SK-N-SH treated with all-trans-retinoic acid at 6 μM for 48 hours (cell line): ENCODE measurements at regions not wholly inside any gene's neighbourhood (a gene's known extent, or its start where the extent isn't known, plus 50 kb on each side); places are given as distances from the start of the nearest gene placed in this dataset.

Source experiments
- ATAC-seq: fragments of 200-7000 bp; cut with Tn5 transposase; 3 replicates; pipeline ENCODE4 v1.9.1; 2020; ENCODE audit warnings: mild to moderate bottlenecking, moderate library complexity
- BACH2 ChIP-seq: fragments of 250-450 bp; sonication (Bioruptor Pico); IDR thresholded peaks from 2 replicates; pipeline ENCODE4 v1.9.0; 2021; ENCODE audit warnings: mild to moderate bottlenecking, borderline replicate concordance
- CREB5 ChIP-seq: fragments of 250-450 bp; sonication (Bioruptor Pico); IDR thresholded peaks from 2 replicates; pipeline ENCODE4 v1.5.1; 2020; ENCODE audit warnings: low read depth, mild to moderate bottlenecking, moderate library complexity
- CSDC2 ChIP-seq: fragments of 250-450 bp; sonication (Bioruptor Pico); IDR thresholded peaks from 2 replicates; pipeline ENCODE4 v1.5.0; 2020; ENCODE audit warnings: mild to moderate bottlenecking, moderate library complexity
- ESRRG ChIP-seq: fragments of 250-450 bp; sonication (Bioruptor Pico); IDR thresholded peaks from 2 replicates; pipeline ENCODE4 v1.6.1; 2021; ENCODE audit warnings: mild to moderate bottlenecking
- GLIS3 ChIP-seq: fragments of 250-450 bp; sonication (Bioruptor Pico); IDR thresholded peaks from 2 replicates; pipeline ENCODE4 v1.5.0; 2020; ENCODE audit warnings: mild to moderate bottlenecking, moderate library complexity
- ISL1 ChIP-seq: fragments of 250-450 bp; sonication (Bioruptor Pico); IDR thresholded peaks from 2 replicates; pipeline ENCODE4 v2.1.2; 2022; ENCODE audit warnings: mild to moderate bottlenecking, moderate library complexity
- OSR1 ChIP-seq: fragments of 250-450 bp; sonication (Bioruptor Pico); IDR thresholded peaks from 2 replicates; pipeline ENCODE4 v1.8.0; 2022; ENCODE audit warnings: moderate library complexity, mild to moderate bottlenecking, inconsistent platforms
- PATZ1 ChIP-seq: fragments of 250-450 bp; sonication (Bioruptor Pico); IDR thresholded peaks from 2 replicates; pipeline ENCODE4 v1.8.0; 2020; ENCODE audit warnings: mild to moderate bottlenecking, moderate library complexity, borderline replicate concordance
- POU6F1 ChIP-seq: fragments of 250-450 bp; sonication (Bioruptor Pico); IDR thresholded peaks from 2 replicates; pipeline ENCODE4 v1.8.0; 2021; ENCODE audit warnings: low read depth, mild to moderate bottlenecking, moderate library complexity, borderline replicate concordance
- RARB ChIP-seq: fragments of 250-450 bp; sonication (Bioruptor Pico); IDR thresholded peaks from 2 replicates; pipeline ENCODE4 v1.8.0; 2021; ENCODE audit warnings: mild to moderate bottlenecking, moderate library complexity
- SNAI2 ChIP-seq: fragments of 250-450 bp; sonication (Bioruptor Pico); IDR thresholded peaks from 2 replicates; pipeline ENCODE4 v1.5.0; 2020; ENCODE audit warnings: mild to moderate bottlenecking, moderate library complexity
- TCF4 ChIP-seq: fragments of 250-450 bp; sonication (Bioruptor Pico); IDR thresholded peaks from 2 replicates; pipeline ENCODE4 v1.8.0; 2021; ENCODE audit warnings: mild to moderate bottlenecking, moderate library complexity, borderline replicate concordance
- TOX ChIP-seq: fragments of 250-450 bp; sonication (Bioruptor Pico); IDR thresholded peaks from 2 replicates; pipeline ENCODE4 v1.8.0; 2021; ENCODE audit warnings: mild to moderate bottlenecking, moderate library complexity, borderline replicate concordance
- ZC3H10 ChIP-seq: fragments of 250-450 bp; sonication (Bioruptor Pico); IDR thresholded peaks from 2 replicates; pipeline ENCODE4 v1.5.1; 2021; ENCODE audit warnings: mild to moderate bottlenecking, moderate library complexity
- ZFP3 ChIP-seq: fragments of 250-450 bp; sonication (Bioruptor Pico); IDR thresholded peaks from 2 replicates; pipeline ENCODE4 v1.5.0; 2020; ENCODE audit warnings: mild to moderate bottlenecking, moderate library complexity
- ZFP30 ChIP-seq: fragments of 450-650 bp; formaldehyde crosslinking; IDR thresholded peaks from 2 replicates; pipeline ENCODE4 v1.5.0; 2022; ENCODE audit warnings: mild to moderate bottlenecking, moderate library complexity
- ZNF565 ChIP-seq: fragments of 450-650 bp; formaldehyde crosslinking; conservative IDR thresholded peaks from 2 replicates; pipeline ENCODE4 v1.5.0; 2020; ENCODE audit warnings: low read depth, mild to moderate bottlenecking, moderate library complexity
- TF ChIP-seq, protein P1 (sequence below): fragments of 250-450 bp; sonication (Bioruptor Pico); IDR thresholded peaks from 2 replicates; pipeline ENCODE4 v1.5.1; 2021; ENCODE audit warnings: mild to moderate bottlenecking, moderate library complexity

DNA sequence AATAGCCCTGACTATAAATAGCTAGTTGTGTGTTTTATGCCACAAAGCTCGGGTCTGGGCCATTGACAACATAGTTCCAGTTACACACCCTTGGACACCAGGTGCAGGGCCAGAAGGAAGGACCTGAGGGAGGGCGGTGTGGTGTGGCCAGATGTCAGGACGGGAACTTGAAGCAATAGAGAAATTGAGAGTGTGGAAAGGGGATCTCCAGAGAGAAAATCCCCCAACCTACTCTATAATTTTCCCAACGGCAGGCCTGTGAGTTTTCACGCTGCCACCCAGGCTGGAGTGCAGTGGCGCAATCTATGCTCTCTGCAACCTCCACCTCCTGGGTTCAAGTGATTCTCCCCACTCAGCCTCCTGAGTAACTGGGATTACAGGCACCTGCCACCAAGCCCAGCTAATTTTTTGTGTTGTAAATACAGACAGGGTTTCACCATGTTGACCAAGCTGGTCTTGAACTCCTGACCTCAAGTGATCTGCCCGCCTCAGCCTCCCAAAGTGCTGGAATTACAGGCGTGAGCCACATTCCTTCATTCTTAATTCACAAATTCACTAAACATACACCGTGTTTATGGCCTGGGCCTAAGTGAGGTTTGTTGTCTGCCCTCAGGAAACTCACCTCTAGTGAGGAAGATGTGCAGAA, 70.8 kb upstream of the KLF13 start:
- ATAC-seq, result no peak
- TF ChIP-seq PATZ1 (CRISPR knock-in tag) (no peak), RARB (CRISPR knock-in tag) (no peak), ZC3H10 (CRISPR knock-in tag) (no peak), CSDC2 (no peak), TCF4 (CRISPR knock-in tag) (no peak), ESRRG (CRISPR knock-in tag) (no peak), GLIS3 (no peak), TOX (no peak), SNAI2 (CRISPR knock-in tag) (no peak), ISL1 (CRISPR knock-in tag) (no peak), POU6F1 (CRISPR knock-in tag) (no peak), OSR1 (no peak)
- TF ChIP-seq, all 23 proteins: peak for 0

GRCh38 chr15:31256378-31257265, 70.0 kb upstream of the KLF13 start:
- no peak for TF ChIP-seq CSDC2
- no peak for TF ChIP-seq POU6F1 (CRISPR knock-in tag)
- TF ChIP-seq, protein P1, sequence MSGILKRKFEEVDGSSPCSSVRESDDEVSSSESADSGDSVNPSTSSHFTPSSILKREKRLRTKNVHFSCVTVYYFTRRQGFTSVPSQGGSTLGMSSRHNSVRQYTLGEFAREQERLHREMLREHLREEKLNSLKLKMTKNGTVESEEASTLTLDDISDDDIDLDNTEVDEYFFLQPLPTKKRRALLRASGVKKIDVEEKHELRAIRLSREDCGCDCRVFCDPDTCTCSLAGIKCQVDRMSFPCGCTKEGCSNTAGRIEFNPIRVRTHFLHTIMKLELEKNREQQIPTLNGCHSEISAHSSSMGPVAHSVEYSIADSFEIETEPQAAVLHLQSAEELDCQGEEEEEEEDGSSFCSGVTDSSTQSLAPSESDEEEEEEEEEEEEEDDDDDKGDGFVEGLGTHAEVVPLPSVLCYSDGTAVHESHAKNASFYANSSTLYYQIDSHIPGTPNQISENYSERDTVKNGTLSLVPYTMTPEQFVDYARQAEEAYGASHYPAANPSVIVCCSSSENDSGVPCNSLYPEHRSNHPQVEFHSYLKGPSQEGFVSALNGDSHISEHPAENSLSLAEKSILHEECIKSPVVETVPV, result no peak
- TF ChIP-seq CREB5 (CRISPR knock-in tag), result no peak
- no peak for TF ChIP-seq PATZ1 (CRISPR knock-in tag)
- TF ChIP-seq ESRRG (CRISPR knock-in tag), result no peak
- no peak for TF ChIP-seq GLIS3
- no peak for TF ChIP-seq ZFP3 (CRISPR knock-in tag)
- TF ChIP-seq ZNF565, result no peak
- no peak for TF ChIP-seq TCF4 (CRISPR knock-in tag)
- no peak for TF ChIP-seq TOX
- TF ChIP-seq BACH2, result no peak
- TF ChIP-seq ZC3H10 (CRISPR knock-in tag), result no peak
- TF ChIP-seq ZFP30 (CRISPR knock-in tag), result no peak
- ATAC-seq, result no peak

DNA sequence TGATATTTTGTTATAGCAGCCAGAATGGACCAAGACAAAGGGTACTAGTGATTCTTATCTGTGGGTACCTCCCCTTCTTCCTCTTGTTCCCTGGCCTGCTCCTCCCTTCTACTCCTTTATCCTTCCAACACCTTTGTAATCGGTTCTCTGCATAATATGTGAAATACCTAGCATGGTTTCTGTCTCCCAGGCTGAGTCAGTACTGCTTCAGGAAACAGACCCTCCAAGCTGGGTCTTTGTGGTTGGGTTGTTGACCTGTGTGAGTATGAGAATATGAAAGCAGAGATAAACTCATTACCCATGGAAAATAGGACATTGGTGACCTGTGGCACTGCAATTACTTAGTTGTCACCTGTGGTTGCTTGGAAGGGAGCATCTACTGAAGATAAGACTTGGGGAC, 69.3 kb upstream of the KLF13 start:
- TF ChIP-seq OSR1 (no peak), ZC3H10 (CRISPR knock-in tag) (no peak)
- TF ChIP-seq, protein P1, result no peak
- ATAC-seq, result no peak
